HepG2 (cell line): ENCODE measurements at regions not wholly inside any gene's neighbourhood (a gene's known extent, or its start where the extent isn't known, plus 50 kb on each side); places are given as distances from the start of the nearest gene placed in this dataset.

Experiments used
- ATAC-seq: fragments of 200-7000 bp; cut with Tn5 transposase; 3 replicates; pipeline ENCODE4 v1.9.1; 2020; ENCODE audit warnings: mild to moderate bottlenecking, moderate library complexity
- BruUV-seq: library from RNA; stranded (reverse); fragments of 400-500 nt; replicated peaks from 2 replicates; lab custom pipeline; 2021; lab: Mats Ljungman, UMichigan
- CTCF ChIA-PET: fragments of 300-600 bp; formaldehyde crosslinking; extraction: SDS; loops from one replicate; lab custom pipeline; 2021; ENCODE audit warnings: low total read pairs, inconsistent platforms, low intra/inter-chr PET ratio; lab: Yijun Ruan, JAX
- POLR2A ChIA-PET: fragments of 350-600 bp; sonication (Branson Sonifier 250); formaldehyde crosslinking; loops from one replicate; lab custom pipeline; 2020; ENCODE audit warnings: antibody characterized with exemption, inconsistent platforms; lab: Yijun Ruan, JAX
- DNase-seq: peaks from one replicate; pipeline ENCODE4 v3.0.0-alpha.2; 2015; ENCODE audit warnings: low spot score
- FAIRE-seq: peaks from 3 replicates; lab custom pipeline; 2011; peaks lifted over from hg19 to GRCh38; lab: Jason Lieb, UNC
- H2AFZ ChIP-seq: one replicate; pipeline ENCODE4 v1.6.1; 2011; ENCODE audit warnings: low read length, inconsistent platforms
- H3K27ac ChIP-seq: fragments of 300-600 bp; 3 replicates; pipeline ENCODE4 v1.8.0; 2011; ENCODE audit warnings: mixed run types, mild to moderate bottlenecking, mixed read lengths, low read length, inconsistent platforms; ENCODE audit not compliant: insufficient read depth; ENCODE audit errors: extremely low read length
- H3K27me3 ChIP-seq, 2 experiments: fragments of 200-600 bp in 1 of 2; 2 replicates in 1 of 2; 3 replicates in 1 of 2; pipeline versions ENCODE4 v1.6.0 to v1.8.0; 2011; ENCODE audit warnings: low read length in 2 of 2, mild to moderate bottlenecking in 2 of 2, moderate library complexity in 2 of 2, inconsistent platforms in 1 of 2; ENCODE audit not compliant: insufficient read depth in 2 of 2, control insufficient read depth in 1 of 2
- H3K36me3 ChIP-seq, 2 experiments: fragments of 200-600 bp in 1 of 2; replicated peaks in 1 of 2; 2 replicates in 1 of 2; 3 replicates in 1 of 2; pipeline versions ENCODE4 v1.5.1 to v1.8.0; 2011; ENCODE audit warnings: low read length in 2 of 2, inconsistent platforms in 1 of 2; ENCODE audit not compliant: insufficient read depth in 2 of 2, control insufficient read depth in 1 of 2
- H3K4me1 ChIP-seq: 2 replicates; pipeline ENCODE4 v1.5.1; 2012; ENCODE audit warnings: low read length, inconsistent platforms; ENCODE audit not compliant: insufficient read depth
- H3K4me2 ChIP-seq: 2 replicates; pipeline ENCODE4 v1.6.0; 2011; ENCODE audit warnings: low read depth, low read length, inconsistent platforms
- H3K4me3 ChIP-seq, 3 experiments: fragments of 200-600 bp in 1 of 3; sonication (generic), shearing (Covaris generic) in 1 of 3; replicated peaks in 1 of 3; 2 replicates each; pipeline ENCODE4 v1.5.1; 2011 to 2016; ENCODE audit warnings: low read length in 3 of 3, inconsistent platforms in 2 of 3, low read depth in 2 of 3, mild to moderate bottlenecking in 2 of 3, control low read depth in 1 of 3, mixed read lengths in 1 of 3; ENCODE audit not compliant: insufficient read depth in 1 of 3
- H3K79me2 ChIP-seq: one replicate; pipeline ENCODE4 v1.6.1; 2011; ENCODE audit warnings: low read length, inconsistent platforms; ENCODE audit not compliant: insufficient read depth
- H3K9ac ChIP-seq: 2 replicates; pipeline ENCODE4 v1.6.0; 2011; ENCODE audit warnings: mild to moderate bottlenecking, low read depth, low read length, inconsistent platforms; ENCODE audit not compliant: insufficient read depth
- H3K9me3 ChIP-seq: 2 replicates; pipeline ENCODE4 v1.5.1; 2012; ENCODE audit warnings: mild to moderate bottlenecking, low read length
- H4K20me1 ChIP-seq: 2 replicates; pipeline ENCODE4 v1.6.0; 2011; ENCODE audit warnings: inconsistent platforms, mild to moderate bottlenecking, low read length, moderate library complexity; ENCODE audit not compliant: insufficient read depth
- EED ChIP-seq: sonication (generic); formaldehyde crosslinking; IDR thresholded peaks from 2 replicates; pipeline ENCODE4 v1.5.0; 2020; ENCODE audit warnings: mild to moderate bottlenecking, missing genetic modification reagents
- EP300 ChIP-seq, 3 experiments: sonication (generic) in 1 of 3; formaldehyde crosslinking in 1 of 3; IDR thresholded peaks; 2 replicates each; pipeline versions ENCODE4 v1.5.1 to v1.6.1; 2011 to 2020; ENCODE audit warnings: low read depth in 2 of 3, low read length in 2 of 3, borderline replicate concordance in 1 of 3, improper control_type of control experiment in 1 of 3, mild to moderate bottlenecking in 1 of 3, missing genetic modification reagents in 1 of 3, moderate library complexity in 1 of 3
- FIP1L1 ChIP-seq: fragments of 200-400 bp; formaldehyde crosslinking; IDR thresholded peaks from 2 replicates; pipeline ENCODE4 v1.6.1; 2018; ENCODE audit warnings: low read depth, mild to moderate bottlenecking, low read length, moderate library complexity, borderline replicate concordance; ENCODE audit not compliant: insufficient read depth
- FOXK2 ChIP-seq: fragments of 450-650 bp; IDR thresholded peaks from 2 replicates; pipeline ENCODE4 v1.6.1; 2016
- FOXO1 ChIP-seq: sonication (generic); formaldehyde crosslinking; IDR thresholded peaks from 2 replicates; pipeline ENCODE4 v1.4.0; 2020; ENCODE audit warnings: missing genetic modification reagents
- KAT2B ChIP-seq: fragments of 150-350 bp; IDR thresholded peaks from 2 replicates; pipeline ENCODE4 v1.6.1; 2014; ENCODE audit warnings: low read depth, low read length, borderline replicate concordance
- MBD4 ChIP-seq: IDR thresholded peaks from 2 replicates; pipeline ENCODE4 v1.6.1; 2012; ENCODE audit warnings: low read length, inconsistent platforms, borderline replicate concordance
- NONO ChIP-seq, 2 experiments: fragments of 450-650 bp in 1 of 2; sonication (generic) in 1 of 2; formaldehyde crosslinking in 1 of 2; IDR thresholded peaks in 1 of 2; conservative IDR thresholded peaks in 1 of 2; 2 replicates each; pipeline versions ENCODE4 v1.6.1 to v1.8.0; 2017 to 2022; ENCODE audit warnings: mild to moderate bottlenecking in 1 of 2, missing genetic modification reagents in 1 of 2, moderate library complexity in 1 of 2
- SMAD3 ChIP-seq: sonication (generic); formaldehyde crosslinking; IDR thresholded peaks from 2 replicates; pipeline ENCODE4 v1.4.0; 2020; ENCODE audit warnings: missing genetic modification reagents
- SMYD3 ChIP-seq: sonication (generic); formaldehyde crosslinking; IDR thresholded peaks from 2 replicates; pipeline ENCODE4 v1.8.1; 2023; ENCODE audit warnings: mild to moderate bottlenecking, missing genetic modification reagents
- TAF15 ChIP-seq: fragments of 200-400 bp; formaldehyde crosslinking; IDR thresholded peaks from one replicate; pipeline ENCODE4 v1.6.1; 2018; ENCODE audit warnings: mild to moderate bottlenecking, low read depth, low read length; ENCODE audit not compliant: poor library complexity, severe bottlenecking
- THAP7 ChIP-seq: sonication (generic); formaldehyde crosslinking; IDR thresholded peaks from 2 replicates; pipeline ENCODE4 v1.8.1; 2023; ENCODE audit warnings: mild to moderate bottlenecking, missing genetic modification reagents
- ZFP36 ChIP-seq: fragments of 150-350 bp; IDR thresholded peaks from 2 replicates; pipeline ENCODE4 v1.6.1; 2018; ENCODE audit warnings: borderline replicate concordance, low read length, low read depth; ENCODE audit not compliant: partially characterized antibody
- ZNF136 ChIP-seq: sonication (generic); formaldehyde crosslinking; IDR thresholded peaks from 2 replicates; pipeline ENCODE4 v1.8.1; 2022; ENCODE audit warnings: low read depth, mild to moderate bottlenecking, moderate library complexity, missing genetic modification reagents
- ZNF33A ChIP-seq: sonication (generic); formaldehyde crosslinking; IDR thresholded peaks from 2 replicates; pipeline ENCODE4 v1.5.1; 2020; ENCODE audit warnings: missing genetic modification reagents, mild to moderate bottlenecking, moderate library complexity, borderline replicate concordance
- ZNF510 ChIP-seq: sonication (generic); formaldehyde crosslinking; IDR thresholded peaks from 2 replicates; pipeline ENCODE4 v1.4.0; 2020; ENCODE audit warnings: low read depth, mild to moderate bottlenecking, missing genetic modification reagents
- ZNF660 ChIP-seq: sonication (generic); formaldehyde crosslinking; IDR thresholded peaks from 2 replicates; pipeline ENCODE4 v1.5.1; 2020; ENCODE audit warnings: mild to moderate bottlenecking, low read depth, missing genetic modification reagents, borderline replicate concordance
- WGBS: methylation state at CpG from one replicate; pipeline ENCODE4 v1.1.6; 2017; ENCODE audit warnings: low lambda C conversion rate; 5-methylcytosine and 5-hydroxymethylcytosine counted together
- in situ Hi-C: cut with HindIII; loops from 2 replicates; pipeline ENCODE4 v1.10.0; 2017; ENCODE audit warnings: low pct_unique_long_range_greater_than_20kb; ENCODE audit not compliant: extremely low pct_ligation_motif_present
- intact Hi-C: fragments of 100-400 bp; cut with micrococcal nuclease; formaldehyde crosslinking; loops from one replicate; pipeline ENCODE4 v1.10.0; 2022; ENCODE audit not compliant: unreplicated experiment

GRCh38 chr2:89842180-89842908 is 1150.9 kb downstream of the RPIA start:
- Histone ChIP-seq H3K4me1 (no peaks in the 10 kb centered on the region), H3K9me3 (no peaks in the 10 kb centered on the region), H3K27ac (no peak overlapping the region), H4K20me1 (no peaks in the 10 kb centered on the region), H3K27me3 (no peaks in the 10 kb centered on the region), H2AFZ (no peak overlapping the region), H3K36me3 (no peaks in the 10 kb centered on the region), H3K79me2 (no peaks in the 10 kb centered on the region), H3K9ac (no peak overlapping the region), H3K4me2 (no peak overlapping the region), H3K4me3 (no peak overlapping the region)
- in situ Hi-C loops: no loop called here
- ChIA-PET CTCF (no interaction called here), POLR2A (no interaction called here)
- peak; percentile 56 for ATAC-seq
- BruUV-seq: no TSS peak
- peak; percentile 28 for FAIRE-seq
- intact Hi-C loops: no loop called here
- no peak for TF ChIP-seq SMYD3 (CRISPR knock-in tag)
- no peak for TF ChIP-seq FOXO1 (CRISPR knock-in tag)
- TF ChIP-seq EED (CRISPR knock-in tag): 0 out of 2 replicates have a peak, but pooled peaks have one; percentile 53
- TF ChIP-seq ZFP36: no peak
- DNase-seq: no peak
- WGBS: 5% methylated on average over 9 of the region's 9 CpGs

GRCh38 chr2:89844221-89844943 is 1152.9 kb downstream of the RPIA start:
- no peaks in the 10 kb centered on the region for H3K9me3 ChIP-seq
- H3K4me3 ChIP-seq: no peak overlapping the region
- BruUV-seq: no TSS peak
- no peaks in the 10 kb centered on the region for H4K20me1 ChIP-seq
- H3K27ac ChIP-seq: no peak overlapping the region
- in situ Hi-C loops (no loop called here), intact Hi-C loops (no loop called here)
- H3K4me1 ChIP-seq: no peaks in the 10 kb centered on the region
- POLR2A ChIA-PET: no interaction called here
- H3K27me3 ChIP-seq: peaks cover 0 to 10% of the 10 kb centered on the region in 2 experiments; a peak in 1 of 5 replicates
- 2% methylated on average over 6 of the region's 6 CpGs for WGBS
- CTCF ChIA-PET: no interaction called here
- no peaks in the 10 kb centered on the region for H3K36me3 ChIP-seq
- H3K4me2 ChIP-seq: no peak overlapping the region
- H2AFZ ChIP-seq: no peak overlapping the region
- DNase-seq: no peak
- no peak overlapping the region for H3K9ac ChIP-seq
- no peaks in the 10 kb centered on the region for H3K79me2 ChIP-seq
- ATAC-seq: no peak
- no peak for FAIRE-seq
- TF ChIP-seq TAF15: no peak
- TF ChIP-seq MBD4: no peak
- no peak for TF ChIP-seq EP300 (IDR thresholded peaks at IDR 0.05; ENCODE audit: low read depth in 2 of 2, low read length in 2 of 2)
- TF ChIP-seq EP300 (CRISPR knock-in tag; IDR thresholded peaks at IDR 0.05; ENCODE audit: borderline replicate concordance): no peak
- no peak for TF ChIP-seq KAT2B
- TF ChIP-seq SMAD3: no peak
- TF ChIP-seq ZNF136 (CRISPR knock-in tag): no peak
- TF ChIP-seq ZNF33A (CRISPR knock-in tag): no peak
- no peak for TF ChIP-seq FIP1L1
- no peak for TF ChIP-seq ZNF660 (CRISPR knock-in tag)
- no peak for TF ChIP-seq NONO (IDR thresholded peaks at IDR 0.05)
- no peak for TF ChIP-seq NONO (CRISPR knock-in tag; conservative IDR thresholded peaks at IDR 0.05)
- TF ChIP-seq THAP7: no peak
- TF ChIP-seq ZNF510 (CRISPR knock-in tag): no peak
- no peak for TF ChIP-seq FOXK2
